22Rv1 (cell line): ENCODE measurements at regions not wholly inside any gene's neighbourhood (a gene's known extent, or its start where the extent isn't known, plus 50 kb on each side); places are given as distances from the start of the nearest gene placed in this dataset.

Source experiments
- CTCF ChIP-seq: fragments of 450-650 bp; IDR thresholded peaks from 2 replicates; pipeline ENCODE4 v1.5.1; 2017; ENCODE audit warnings: mild to moderate bottlenecking
- ZFX ChIP-seq: fragments of 450-650 bp; IDR thresholded peaks from 2 replicates; pipeline ENCODE4 v1.6.1; 2017; ENCODE audit warnings: antibody characterized with exemption, borderline replicate concordance

GRCh38 chr6:40340957-40341356 lies 246.2 kb downstream of the LRFN2 start:
- no peak for TF ChIP-seq CTCF
- TF ChIP-seq ZFX = no peak
